Activated B cell treated with CpG ODN at 0.5 μM for 24 hours (primary cell): ENCODE measurements at regions not wholly inside any gene's neighbourhood (a gene's known extent, or its start where the extent isn't known, plus 50 kb on each side); places are given as distances from the start of the nearest gene placed in this dataset.

ENCODE experiments used
- ATAC-seq: fragments of 200-7000 bp; cut with Tn5 transposase; one replicate; pipeline ENCODE4 v1.10.0; 2021; ENCODE audit warnings: low read depth, mild to moderate bottlenecking, moderate library complexity
- CTCF ChIA-PET: fragments of 350-600 bp; sonication (Branson Sonifier 250); formaldehyde crosslinking; loops from one replicate; lab custom pipeline; 2021; ENCODE audit warnings: antibody characterized with exemption; lab: Charles Lee
- POLR2A ChIA-PET: fragments of 350-600 bp; sonication (Branson Sonifier 250); formaldehyde crosslinking; loops from one replicate; lab custom pipeline; 2021; ENCODE audit warnings: antibody characterized with exemption; lab: Charles Lee
- DNase-seq: peaks from one replicate; pipeline ENCODE4 v3.0.0; 2022
- H3K27ac Mint-ChIP-seq: one replicate; pipeline ENCODE4 v1.8.0; 2020; ENCODE audit warnings: mixed read lengths
- H3K27me3 Mint-ChIP-seq: one replicate; pipeline ENCODE4 v1.8.0; 2021; ENCODE audit warnings: mixed read lengths
- H3K36me3 Mint-ChIP-seq: one replicate; pipeline ENCODE4 v1.8.0; 2021; ENCODE audit warnings: low read depth, mixed read lengths
- H3K4me1 Mint-ChIP-seq: one replicate; pipeline ENCODE4 v1.8.0; 2021; ENCODE audit warnings: mixed read lengths
- H3K4me3 Mint-ChIP-seq: one replicate; pipeline ENCODE4 v1.8.0; 2020; ENCODE audit warnings: mild to moderate bottlenecking, mixed read lengths
- H3K9me3 Mint-ChIP-seq: one replicate; pipeline ENCODE4 v1.8.0; 2020; ENCODE audit warnings: mixed read lengths
- CTCF ChIP-seq: fragments of 200-600 bp; IDR thresholded peaks from one replicate; pipeline ENCODE4 v1.8.0; 2022; ENCODE audit warnings: antibody characterized with exemption, mild to moderate bottlenecking
- intact Hi-C: fragments of 100-400 bp; cut with micrococcal nuclease; formaldehyde crosslinking; loops from one replicate; pipeline ENCODE4 v1.15.1; 2024

- ChIA-PET CTCF (no interaction called here), POLR2A (no interaction called here)
- no peak overlapping the region for H3K4me3 Mint-ChIP-seq
- intact Hi-C loops, result no loop called here
- no peaks in the 10 kb centered on the region for H3K36me3 Mint-ChIP-seq
- no peak overlapping the region for H3K27ac Mint-ChIP-seq
- H3K4me1 Mint-ChIP-seq, result no peaks in the 10 kb centered on the region
- no peak for TF ChIP-seq CTCF
- H3K27me3 Mint-ChIP-seq, result no peaks in the 10 kb centered on the region
- H3K9me3 Mint-ChIP-seq, result no peaks in the 10 kb centered on the region
- DNase-seq (no peak), ATAC-seq (no peak)
These were observed 820.8 kb downstream of the RPA4 start for GRCh38 chrX:97704474-97704873.

GRCh38 chrX:97704881-97705280 is 821.2 kb downstream of the RPA4 start:
- ChIA-PET CTCF (no interaction called here), POLR2A (no interaction called here)
- Mint-ChIP-seq H3K27ac (no peak overlapping the region), H3K4me1 (no peaks in the 10 kb centered on the region), H3K4me3 (no peak overlapping the region), H3K36me3 (no peaks in the 10 kb centered on the region), H3K9me3 (no peaks in the 10 kb centered on the region), H3K27me3 (no peaks in the 10 kb centered on the region)
- no peak for ATAC-seq
- intact Hi-C loops, result no loop called here
- no peak for DNase-seq
- no peak for TF ChIP-seq CTCF

GRCh38 chrX:97705936-97706335 is 822.2 kb downstream of the RPA4 start:
- CTCF ChIA-PET, result no interaction called here

DNA sequence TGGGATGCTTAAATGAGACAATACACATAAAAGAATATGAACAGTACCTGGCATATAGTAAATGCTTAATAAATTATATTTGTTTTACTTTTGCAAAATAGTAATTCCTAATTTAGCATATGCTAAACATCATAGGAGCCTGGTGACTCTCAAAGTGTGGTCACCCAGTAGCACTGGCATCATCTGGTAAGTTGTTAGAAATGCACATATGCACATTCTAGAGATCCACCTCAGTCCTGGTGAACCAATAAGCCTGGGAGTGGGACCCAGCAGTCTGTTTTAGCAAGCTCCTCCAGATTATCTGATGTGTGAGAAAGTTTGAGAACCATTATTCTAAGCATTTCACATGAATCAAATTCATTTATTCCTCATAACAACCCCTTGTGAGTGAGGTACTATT is 830.4 kb downstream of the RPA4 start:
- DNase-seq, result no peak
- no peak for ATAC-seq
- Mint-ChIP-seq H3K36me3 (no peaks in the 10 kb centered on the region), H3K4me3 (no peak overlapping the region), H3K9me3 (peaks cover 2% of the 10 kb centered on the region), H3K4me1 (no peaks in the 10 kb centered on the region), H3K27me3 (no peaks in the 10 kb centered on the region), H3K27ac (no peak overlapping the region)
- TF ChIP-seq CTCF, result no peak
- intact Hi-C loops, result no loop called here
- ChIA-PET CTCF (no interaction called here), POLR2A (no interaction called here)

More at GRCh38 chrX:97705936-97706335, 822.2 kb downstream of the RPA4 start:
- DNase-seq (no peak), ATAC-seq (no peak)
- H3K27ac Mint-ChIP-seq, result no peak overlapping the region
- H3K36me3 Mint-ChIP-seq, result no peaks in the 10 kb centered on the region
- H3K4me3 Mint-ChIP-seq, result no peak overlapping the region
- H3K4me1 Mint-ChIP-seq, result no peaks in the 10 kb centered on the region
- no peaks in the 10 kb centered on the region for H3K9me3 Mint-ChIP-seq
- intact Hi-C loops, result no loop called here
- POLR2A ChIA-PET, result no interaction called here
- no peak for TF ChIP-seq CTCF
- no peaks in the 10 kb centered on the region for H3K27me3 Mint-ChIP-seq

- ChIA-PET CTCF (no interaction called here), POLR2A (no interaction called here)
- no peak overlapping the region for H3K4me3 Mint-ChIP-seq
- no peaks in the 10 kb centered on the region for H3K9me3 Mint-ChIP-seq
- no peaks in the 10 kb centered on the region for H3K36me3 Mint-ChIP-seq
- H3K27ac Mint-ChIP-seq, result no peak overlapping the region
- TF ChIP-seq CTCF, result no peak
- no peaks in the 10 kb centered on the region for H3K27me3 Mint-ChIP-seq
- no peaks in the 10 kb centered on the region for H3K4me1 Mint-ChIP-seq
- no peak for DNase-seq
- intact Hi-C loops, result no loop called here
- ATAC-seq, result no peak
These were observed 844.5 kb downstream of the RPA4 start for GRCh38 chrX:97728215-97728614.
